Head of caudate nucleus (tissue), 42 donors: ENCODE measurements at regions not wholly inside any gene's neighbourhood (a gene's known extent, or its start where the extent isn't known, plus 50 kb on each side); places are given as distances from the start of the nearest gene placed in this dataset.

ENCODE experiments used
- DNase-seq, 42 donors: peaks; one replicate each; pipeline versions ENCODE4 v3.0.0 to v3.0.0-alpha.2; 2020 to 2021; ENCODE audit warnings: mixed read lengths in 7 of 42
- intact Hi-C: fragments of 100-400 bp; cut with DNase I; formaldehyde crosslinking; loops from one replicate; pipeline ENCODE4 v1.15.0; 2022

GRCh38 chr13:85363504-85363903 lies 435.7 kb downstream of the SLITRK6 start:
- intact Hi-C loops: no loop called here

GRCh38 chr13:85362980-85363379 lies 436.2 kb downstream of the SLITRK6 start:
- no peak for DNase-seq
- intact Hi-C loops: no loop called here

More at GRCh38 chr13:85363504-85363903, 435.7 kb downstream of the SLITRK6 start:
- DNase-seq: no peak

GRCh38 chr13:85347251-85347650 lies 452.0 kb downstream of the SLITRK6 start:
- DNase-seq: no peak
- intact Hi-C loops: no loop called here

GRCh38 chr13:85334187-85334586 lies 465.0 kb downstream of the SLITRK6 start:
- no peak for DNase-seq
- intact Hi-C loops: no loop called here

- no peak for DNase-seq
- intact Hi-C loops: no loop called here
Measured at GRCh38 chr13:85333506-85334020, 465.7 kb downstream of the SLITRK6 start.

- intact Hi-C loops: no loop called here
- DNase-seq: no peak
Measured at GRCh38 chr13:85332615-85333014, 466.6 kb downstream of the SLITRK6 start.

GRCh38 chr13:85321734-85322133 lies 477.5 kb downstream of the SLITRK6 start:
- intact Hi-C loops: no loop called here
- no peak for DNase-seq

GRCh38 chr13:85317781-85318180 lies 481.4 kb downstream of the SLITRK6 start:
- no peak for DNase-seq
- intact Hi-C loops: no loop called here

- intact Hi-C loops: no loop called here
- no peak for DNase-seq
Measured at GRCh38 chr13:85316506-85317025, 482.7 kb downstream of the SLITRK6 start.

- peak in 13 of 42 donors; percentile 3 to 59 (median 21) for DNase-seq
- intact Hi-C loops: no loop called here
Measured at GRCh38 chr13:85314686-85315085, 484.5 kb downstream of the SLITRK6 start.

GRCh38 chr13:85313761-85314503 lies 485.3 kb downstream of the SLITRK6 start:
- peak in 1 of 42 donors; percentile 14 for DNase-seq
- intact Hi-C loops: no loop called here

GRCh38 chr13:85312071-85312470 lies 487.1 kb downstream of the SLITRK6 start:
- intact Hi-C loops: no loop called here

GRCh38 chr13:85303630-85304029 lies 495.6 kb downstream of the SLITRK6 start:
- no peak for DNase-seq
- intact Hi-C loops: no loop called here

More at GRCh38 chr13:85312071-85312470, 487.1 kb downstream of the SLITRK6 start:
- DNase-seq: no peak

- intact Hi-C loops: no loop called here
- no peak for DNase-seq
Measured at GRCh38 chr13:85298387-85298924, 500.8 kb downstream of the SLITRK6 start.

GRCh38 chr13:85288698-85289097 lies 510.5 kb downstream of the SLITRK6 start:
- intact Hi-C loops: no loop called here
- DNase-seq: no peak

- DNase-seq: no peak
- intact Hi-C loops: no loop called here
Measured at GRCh38 chr13:85287528-85287927, 511.7 kb downstream of the SLITRK6 start.

GRCh38 chr13:85286081-85286480 lies 513.1 kb downstream of the SLITRK6 start:
- intact Hi-C loops: no loop called here
- no peak for DNase-seq

- no peak for DNase-seq
- intact Hi-C loops: no loop called here
Measured at GRCh38 chr13:85284349-85284748, 514.9 kb downstream of the SLITRK6 start.

GRCh38 chr13:85283408-85283807 lies 515.8 kb downstream of the SLITRK6 start:
- DNase-seq: no peak
- intact Hi-C loops: no loop called here

GRCh38 chr13:85282876-85283275 lies 516.3 kb downstream of the SLITRK6 start:
- DNase-seq: no peak
- intact Hi-C loops: no loop called here

GRCh38 chr13:85278851-85279250 lies 520.4 kb downstream of the SLITRK6 start:
- no peak for DNase-seq
- intact Hi-C loops: no loop called here
